ENCODE measurements at regions not wholly inside any gene's neighbourhood (a gene's known extent, or its start where the extent isn't known, plus 50 kb on each side); places are given as distances from the start of the nearest gene placed in this dataset.

GRCh38 chr2:172287190-172287589, 140.2 kb upstream of the ITGA6 start:
- TF ChIP-seq REST (IDR thresholded peaks at IDR 0.05; ENCODE audit: insufficient read depth in 1 of 2, low read depth in 2 of 2, low read length in 1 of 2) (no peak), POLR2AphosphoS5 (IDR thresholded peaks at IDR 0.05; ENCODE audit: low read depth, low read length) (no peak), CTCF (IDR thresholded peaks at IDR 0.05) (no peak), SIN3A (IDR thresholded peaks at IDR 0.05; ENCODE audit: borderline replicate concordance, insufficient read depth, low read depth, low read length) (no peak), TCF7L2 (IDR thresholded peaks at IDR 0.05; ENCODE audit: low read depth, low read length) (no peak)
- Histone ChIP-seq H3K27me3 (ENCODE audit: control insufficient read depth, insufficient read depth, low read length) (no peaks in the 10 kb centered on the region), H3K36me3 (ENCODE audit: control insufficient read depth, insufficient read depth, low read length) (no peaks in the 10 kb centered on the region), H3K27ac (ENCODE audit: low read length) (no peak overlapping the region), H3K4me1 (ENCODE audit: control insufficient read depth, insufficient read depth, low read length) (no peaks in the 10 kb centered on the region), H3K9me3 (ENCODE audit: control insufficient read depth, insufficient read depth, low read depth, low read length) (no peaks in the 10 kb centered on the region), H3K4me3 (ENCODE audit: low read depth in 2 of 2, low read length in 2 of 2) (no peak overlapping the region)
- in situ Hi-C loops (cut with HindIII; ENCODE audit: low pct_unique_long_range_greater_than_20kb, low sequenced_read_pairs): no loop called here
- intact Hi-C loops (cut with micrococcal nuclease; ENCODE audit: unreplicated experiment): no loop called here
- DNase-seq (ENCODE audit: low read depth, low spot score): no peak
- no TSS peak for BruUV-seq (replicated peaks)
- ATAC-seq: no peak
- ChIA-PET CTCF (no interaction called here), POLR2A (no interaction called here)

- ATAC-seq (no peak), DNase-seq (ENCODE audit: low read depth, low spot score) (no peak)
- H3K27ac ChIP-seq (ENCODE audit: low read length): no peak overlapping the region
- in situ Hi-C loops (cut with HindIII; ENCODE audit: low pct_unique_long_range_greater_than_20kb, low sequenced_read_pairs): no loop called here
- no peaks in the 10 kb centered on the region for H3K36me3 ChIP-seq (ENCODE audit: control insufficient read depth, insufficient read depth, low read length)
- intact Hi-C loops (cut with micrococcal nuclease; ENCODE audit: unreplicated experiment): no loop called here
- CTCF ChIA-PET: no interaction called here
- BruUV-seq (replicated peaks): no TSS peak
- TF ChIP-seq POLR2AphosphoS5 (IDR thresholded peaks at IDR 0.05; ENCODE audit: low read depth, low read length) (no peak), TCF7L2 (IDR thresholded peaks at IDR 0.05; ENCODE audit: low read depth, low read length) (no peak), SIN3A (IDR thresholded peaks at IDR 0.05; ENCODE audit: borderline replicate concordance, insufficient read depth, low read depth, low read length) (no peak), CTCF (IDR thresholded peaks at IDR 0.05) (no peak), REST (IDR thresholded peaks at IDR 0.05; ENCODE audit: insufficient read depth in 1 of 2, low read depth in 2 of 2, low read length in 1 of 2) (no peak)
- POLR2A ChIA-PET: no interaction called here
- H3K9me3 ChIP-seq (ENCODE audit: control insufficient read depth, insufficient read depth, low read depth, low read length): no peaks in the 10 kb centered on the region
- no peaks in the 10 kb centered on the region for H3K4me1 ChIP-seq (ENCODE audit: control insufficient read depth, insufficient read depth, low read length)
- H3K4me3 ChIP-seq (ENCODE audit: low read depth in 2 of 2, low read length in 2 of 2): no peak overlapping the region
- no peaks in the 10 kb centered on the region for H3K27me3 ChIP-seq (ENCODE audit: control insufficient read depth, insufficient read depth, low read length)
Observed at GRCh38 chr2:172287605-172288315, 139.6 kb upstream of the ITGA6 start.

All from Panc1 (cell line).